ENCODE measurements at regions not wholly inside any gene's neighbourhood (a gene's known extent, or its start where the extent isn't known, plus 50 kb on each side); places are given as distances from the start of the nearest gene placed in this dataset.

GRCh38 chr5:68378204-68378820, 162.8 kb downstream of the PIK3R1 start:
- Histone ChIP-seq H3K27ac (ENCODE audit: low read depth, low read length) (no peak overlapping the region), H4K20me1 (ENCODE audit: control insufficient read depth, insufficient read depth, low read depth, low read length) (no peaks in the 10 kb centered on the region), H3F3A (ENCODE audit: control insufficient read depth, insufficient read depth) (no peaks in the 10 kb centered on the region), H3K4me1 (ENCODE audit: control insufficient read depth, low read length) (peaks cover 13% of the 10 kb centered on the region), H3K9me3 (ENCODE audit: control insufficient read depth, insufficient read depth, low read length) (peaks cover 3% of the 10 kb centered on the region; the same call in 1 of the 2 replicates), H3K27me3 (ENCODE audit: control insufficient read depth, low read length) (no peaks in the 10 kb centered on the region; the same call in 1 of the 2 replicates), H3K4me3 (ENCODE audit: low read length) (no peak overlapping the region), H3K9me2 (replicated peaks; ENCODE audit: control insufficient read depth, low read length) (no peaks in the 10 kb centered on the region), H3K36me3 (ENCODE audit: control insufficient read depth, low read length) (no peaks in the 10 kb centered on the region), H3K79me2 (ENCODE audit: control insufficient read depth, low read length) (no peaks in the 10 kb centered on the region), H3K4me2 (ENCODE audit: low read length) (no peak overlapping the region)
- no peak for TF ChIP-seq EZH2phosphoT487 (IDR thresholded peaks at IDR 0.05; ENCODE audit: borderline replicate concordance, low read length)
- TF ChIP-seq, protein P1, sequence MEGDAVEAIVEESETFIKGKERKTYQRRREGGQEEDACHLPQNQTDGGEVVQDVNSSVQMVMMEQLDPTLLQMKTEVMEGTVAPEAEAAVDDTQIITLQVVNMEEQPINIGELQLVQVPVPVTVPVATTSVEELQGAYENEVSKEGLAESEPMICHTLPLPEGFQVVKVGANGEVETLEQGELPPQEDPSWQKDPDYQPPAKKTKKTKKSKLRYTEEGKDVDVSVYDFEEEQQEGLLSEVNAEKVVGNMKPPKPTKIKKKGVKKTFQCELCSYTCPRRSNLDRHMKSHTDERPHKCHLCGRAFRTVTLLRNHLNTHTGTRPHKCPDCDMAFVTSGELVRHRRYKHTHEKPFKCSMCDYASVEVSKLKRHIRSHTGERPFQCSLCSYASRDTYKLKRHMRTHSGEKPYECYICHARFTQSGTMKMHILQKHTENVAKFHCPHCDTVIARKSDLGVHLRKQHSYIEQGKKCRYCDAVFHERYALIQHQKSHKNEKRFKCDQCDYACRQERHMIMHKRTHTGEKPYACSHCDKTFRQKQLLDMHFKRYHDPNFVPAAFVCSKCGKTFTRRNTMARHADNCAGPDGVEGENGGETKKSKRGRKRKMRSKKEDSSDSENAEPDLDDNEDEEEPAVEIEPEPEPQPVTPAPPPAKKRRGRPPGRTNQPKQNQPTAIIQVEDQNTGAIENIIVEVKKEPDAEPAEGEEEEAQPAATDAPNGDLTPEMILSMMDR (IDR thresholded peaks at IDR 0.05; ENCODE audit: low read depth, low read length, poor library complexity, severe bottlenecking) = no peak

DNA sequence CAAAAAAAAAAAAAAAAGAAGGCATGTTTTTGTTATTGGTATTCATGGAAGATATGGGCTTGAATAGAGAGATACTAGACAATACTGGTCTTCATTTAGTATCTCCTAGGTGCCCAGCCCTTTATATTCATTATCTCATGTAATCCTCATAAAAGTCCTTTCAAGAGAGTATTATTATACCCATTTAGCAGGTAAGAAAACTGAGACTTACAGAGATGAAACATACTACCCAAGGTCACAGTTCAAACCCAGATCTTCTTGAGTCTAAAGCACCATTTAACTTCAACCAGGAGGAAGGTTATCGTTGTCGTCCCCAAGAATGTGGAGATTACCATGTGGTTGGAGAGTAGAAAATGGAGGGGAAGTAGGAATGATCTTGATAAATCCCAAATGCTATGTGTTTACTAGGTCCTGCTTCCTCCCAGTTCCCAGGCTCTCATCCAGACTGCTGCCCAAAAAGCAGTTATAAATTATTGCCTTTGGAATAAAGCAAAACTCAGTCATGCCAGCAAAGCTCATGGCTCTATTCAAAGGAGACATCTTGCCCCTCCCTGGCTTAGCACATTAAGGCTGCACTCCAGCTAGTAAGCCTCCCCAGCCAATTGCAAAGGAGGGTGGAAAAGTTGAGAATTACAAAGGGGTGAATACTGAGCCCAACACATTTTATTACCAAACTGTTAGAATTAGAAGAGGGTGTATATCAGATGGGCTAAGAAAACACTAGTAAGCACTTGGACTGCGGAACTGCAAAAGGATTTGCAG, 163.9 kb downstream of the PIK3R1 start:
- Histone ChIP-seq H3K36me3 (ENCODE audit: control insufficient read depth, low read length) (no peaks in the 10 kb centered on the region), H3K9me2 (replicated peaks; ENCODE audit: control insufficient read depth, low read length) (no peaks in the 10 kb centered on the region), H3K4me3 (ENCODE audit: low read length) (no peak overlapping the region), H3K79me2 (ENCODE audit: control insufficient read depth, low read length) (no peaks in the 10 kb centered on the region), H4K20me1 (ENCODE audit: control insufficient read depth, insufficient read depth, low read depth, low read length) (no peaks in the 10 kb centered on the region), H3K27ac (ENCODE audit: low read depth, low read length) (no peak overlapping the region), H3K9me3 (ENCODE audit: control insufficient read depth, insufficient read depth, low read length) (peaks cover 3% of the 10 kb centered on the region; the same call in 1 of the 2 replicates), H3K4me1 (ENCODE audit: control insufficient read depth, low read length) (peaks cover 13% of the 10 kb centered on the region), H3F3A (ENCODE audit: control insufficient read depth, insufficient read depth) (no peaks in the 10 kb centered on the region), H3K27me3 (ENCODE audit: control insufficient read depth, low read length) (no peaks in the 10 kb centered on the region; the same call in 1 of the 2 replicates), H3K4me2 (ENCODE audit: low read length) (no peak overlapping the region)
- TF ChIP-seq, protein P1 (IDR thresholded peaks at IDR 0.05; ENCODE audit: low read depth, low read length, poor library complexity, severe bottlenecking) = no peak
- TF ChIP-seq EZH2phosphoT487 (IDR thresholded peaks at IDR 0.05; ENCODE audit: borderline replicate concordance, low read length) = no peak

GRCh38 chr5:68380078-68380477, 164.5 kb downstream of the PIK3R1 start:
- Histone ChIP-seq H3K27me3 (ENCODE audit: control insufficient read depth, low read length) (no peaks in the 10 kb centered on the region; the same call in 1 of the 2 replicates), H3K9me3 (ENCODE audit: control insufficient read depth, insufficient read depth, low read length) (peaks cover 3% of the 10 kb centered on the region; the same call in 1 of the 2 replicates), H3K4me3 (ENCODE audit: low read length) (no peak overlapping the region), H3K79me2 (ENCODE audit: control insufficient read depth, low read length) (no peaks in the 10 kb centered on the region), H4K20me1 (ENCODE audit: control insufficient read depth, insufficient read depth, low read depth, low read length) (no peaks in the 10 kb centered on the region), H3K9me2 (replicated peaks; ENCODE audit: control insufficient read depth, low read length) (no peaks in the 10 kb centered on the region), H3F3A (ENCODE audit: control insufficient read depth, insufficient read depth) (no peaks in the 10 kb centered on the region), H3K4me2 (ENCODE audit: low read length) (no peak overlapping the region), H3K27ac (ENCODE audit: low read depth, low read length) (no peak overlapping the region), H3K4me1 (ENCODE audit: control insufficient read depth, low read length) (peaks cover 12% of the 10 kb centered on the region), H3K36me3 (ENCODE audit: control insufficient read depth, low read length) (no peaks in the 10 kb centered on the region)
- TF ChIP-seq, protein P1 (IDR thresholded peaks at IDR 0.05; ENCODE audit: low read depth, low read length, poor library complexity, severe bottlenecking) = no peak
- TF ChIP-seq EZH2phosphoT487 (IDR thresholded peaks at IDR 0.05; ENCODE audit: borderline replicate concordance, low read length) = no peak

Data from DOHH2 (cell line).